CD14-positive monocyte (primary cell): ENCODE measurements at regions not wholly inside any gene's neighbourhood (a gene's known extent, or its start where the extent isn't known, plus 50 kb on each side); places are given as distances from the start of the nearest gene placed in this dataset.

Source experiments
- DNase-seq, 3 donors: peaks; one replicate each; pipeline ENCODE4 v3.0.0-alpha.2; 2011 to 2022
- H2AFZ ChIP-seq: 2 replicates; pipeline ENCODE4 v1.6.0; 2012; ENCODE audit warnings: mild to moderate bottlenecking, low read depth, low read length, inconsistent platforms; ENCODE audit not compliant: insufficient read depth, poor library complexity, severe bottlenecking
- H3K27ac ChIP-seq, 2 donors: 1 replicate in 1 of 2; 2 replicates in 1 of 2; pipeline ENCODE4 v1.5.1; 2012 to 2013; ENCODE audit warnings: low read length in 2 of 2, control low read depth in 1 of 2, inconsistent platforms in 1 of 2, low read depth in 1 of 2, mild to moderate bottlenecking in 1 of 2
- H3K27me3 ChIP-seq, 2 donors: one replicate each; pipeline versions ENCODE4 v1.6.0 to v1.6.1; 2011 to 2013; ENCODE audit warnings: low read length in 2 of 2; ENCODE audit not compliant: control insufficient read depth in 2 of 2, insufficient read depth in 2 of 2
- H3K36me3 ChIP-seq, 2 donors: replicated peaks in 1 of 2; 1 replicate in 1 of 2; 2 replicates in 1 of 2; pipeline versions ENCODE4 v1.5.1 to v1.6.1; 2012 to 2013; ENCODE audit warnings: low read length in 2 of 2, control low read depth in 1 of 2, inconsistent platforms in 1 of 2, mild to moderate bottlenecking in 1 of 2; ENCODE audit not compliant: insufficient read depth in 2 of 2, control insufficient read depth in 1 of 2
- H3K4me1 ChIP-seq, 2 donors: 1 replicate in 1 of 2; 2 replicates in 1 of 2; pipeline versions ENCODE4 v1.5.1 to v1.6.1; 2012 to 2013; ENCODE audit warnings: low read length in 2 of 2, control low read depth in 1 of 2, inconsistent platforms in 1 of 2, mild to moderate bottlenecking in 1 of 2, moderate library complexity in 1 of 2; ENCODE audit not compliant: insufficient read depth in 2 of 2, control insufficient read depth in 1 of 2
- H3K4me2 ChIP-seq: replicated peaks from 2 replicates; pipeline ENCODE3; 2012; ENCODE audit warnings: low read length, moderate library complexity, mild to moderate bottlenecking; ENCODE audit not compliant: poor library complexity, severe bottlenecking; ENCODE audit errors: extremely low read depth
- H3K4me3 ChIP-seq, 3 experiments: fragments of 200-600 bp in 1 of 3; sonication (generic) in 1 of 3; replicated peaks in 1 of 3; 1 replicate in 2 of 3; 2 replicates in 1 of 3; pipeline ENCODE4 v1.5.1; 2011 to 2013; ENCODE audit warnings: low read length in 3 of 3, mild to moderate bottlenecking in 3 of 3, control low read depth in 2 of 3, low read depth in 2 of 3, inconsistent platforms in 1 of 3, moderate library complexity in 1 of 3
- H3K79me2 ChIP-seq: 2 replicates; pipeline ENCODE4 v1.6.0; 2012; ENCODE audit warnings: mild to moderate bottlenecking, control low read depth, inconsistent platforms, low read length, moderate library complexity; ENCODE audit not compliant: insufficient read depth
- H3K9ac ChIP-seq: 2 replicates; pipeline ENCODE4 v1.6.0; 2017; ENCODE audit warnings: low read length, mild to moderate bottlenecking; ENCODE audit not compliant: insufficient read depth, poor library complexity, severe bottlenecking
- H3K9me3 ChIP-seq, 2 donors: replicated peaks in 1 of 2; 1 replicate in 1 of 2; 2 replicates in 1 of 2; pipeline versions ENCODE4 v1.5.1 to v1.6.1; 2012 to 2013; ENCODE audit warnings: low read length in 2 of 2, control low read depth in 1 of 2; ENCODE audit not compliant: control insufficient read depth in 1 of 2, insufficient read depth in 1 of 2
- H4K20me1 ChIP-seq: 2 replicates; pipeline ENCODE4 v1.6.0; 2012; ENCODE audit warnings: mild to moderate bottlenecking, low read length, control low read depth, moderate library complexity; ENCODE audit not compliant: insufficient read depth
- H3K27ac Mint-ChIP-seq, 7 donors: one replicate each; pipeline ENCODE4 v1.8.0; 2020; ENCODE audit warnings: mild to moderate bottlenecking in 7 of 7, mixed read lengths in 7 of 7, moderate library complexity in 6 of 7, inconsistent platforms in 2 of 7
- H3K27me3 Mint-ChIP-seq, 3 donors: one replicate each; pipeline ENCODE4 v1.8.0; 2021 to 2022; ENCODE audit warnings: low read depth in 3 of 3, mild to moderate bottlenecking in 3 of 3, mixed read lengths in 3 of 3, moderate library complexity in 3 of 3, inconsistent platforms in 1 of 3
- H3K36me3 Mint-ChIP-seq, 2 donors: one replicate each; pipeline ENCODE4 v1.8.0; 2020; ENCODE audit warnings: mixed read lengths in 2 of 2, inconsistent platforms in 1 of 2, mild to moderate bottlenecking in 1 of 2
- H3K4me1 Mint-ChIP-seq: one replicate; pipeline ENCODE4 v1.8.0; 2020; ENCODE audit warnings: mild to moderate bottlenecking, mixed read lengths
- H3K4me3 Mint-ChIP-seq, 2 donors: one replicate each; pipeline ENCODE4 v1.8.0; 2020; ENCODE audit warnings: mild to moderate bottlenecking in 2 of 2, mixed read lengths in 2 of 2, moderate library complexity in 1 of 2
- H3K9me3 Mint-ChIP-seq, 7 donors: one replicate each; pipeline ENCODE4 v1.8.0; 2020 to 2022; ENCODE audit warnings: mixed read lengths in 7 of 7, mild to moderate bottlenecking in 6 of 7, moderate library complexity in 6 of 7, inconsistent platforms in 2 of 7
- CTCF ChIP-seq: fragments of 200-600 bp; IDR thresholded peaks from one replicate; pipeline ENCODE4 v1.8.0; 2022; ENCODE audit warnings: antibody characterized with exemption, mild to moderate bottlenecking
- WGBS: methylation state at CpG from one replicate; pipeline ENCODE4 v1.1.5; 2013; ENCODE audit warnings: missing lambda C conversion rate; ENCODE audit not compliant: insufficient coverage; 5-methylcytosine and 5-hydroxymethylcytosine counted together
- intact Hi-C, 2 donors: fragments of 100-400 bp; cut with micrococcal nuclease; formaldehyde crosslinking; loops; one replicate each; pipeline versions ENCODE4 v1.15.0 to v1.15.1; 2023

- Histone ChIP-seq H3K27ac (no peak overlapping the region), H3K27me3 (peaks cover 21 to 43% of the 10 kb centered on the region in 2 donors), H3K79me2 (no peaks in the 10 kb centered on the region), H3K4me3 (no peak overlapping the region), H2AFZ (no peak overlapping the region), H3K4me1 (no peaks in the 10 kb centered on the region), H4K20me1 (no peaks in the 10 kb centered on the region), H3K4me2 (no peak overlapping the region), H3K9ac (no peak overlapping the region), H3K9me3 (peaks cover 0 to 9% of the 10 kb centered on the region in 2 donors), H3K36me3 (no peaks in the 10 kb centered on the region)
- no peak for DNase-seq
- 85% methylated on average over 4 of the region's 6 CpGs for WGBS
- peaks cover 30 to 65% (median 58%) of the 10 kb centered on the region in 3 donors for H3K27me3 Mint-ChIP-seq
- H3K27ac Mint-ChIP-seq = no peak overlapping the region
- TF ChIP-seq CTCF = no peak
- peaks cover 0 to 10% (median 0%) of the 10 kb centered on the region in 7 donors for H3K9me3 Mint-ChIP-seq
- H3K36me3 Mint-ChIP-seq = no peaks in the 10 kb centered on the region
- intact Hi-C loops = no loop called here
- H3K4me3 Mint-ChIP-seq = no peak overlapping the region
- H3K4me1 Mint-ChIP-seq = no peaks in the 10 kb centered on the region
Measured at GRCh38 chr12:125193376-125194152, 128.3 kb downstream of the AACS start.

GRCh38 chr12:125194163-125194773 lies 129.0 kb downstream of the AACS start:
- H3K4me3 Mint-ChIP-seq = no peak overlapping the region
- peaks cover 23 to 60% (median 51%) of the 10 kb centered on the region in 3 donors for H3K27me3 Mint-ChIP-seq

More at GRCh38 chr12:125194163-125194773, 129.0 kb downstream of the AACS start:
- Histone ChIP-seq H3K9ac (no peak overlapping the region), H3K27ac (no peak overlapping the region), H4K20me1 (no peaks in the 10 kb centered on the region), H3K4me1 (no peaks in the 10 kb centered on the region), H3K9me3 (peaks cover 0 to 2% of the 10 kb centered on the region in 2 donors), H3K79me2 (no peaks in the 10 kb centered on the region), H3K27me3 (peaks cover 14 to 36% of the 10 kb centered on the region in 2 donors), H3K36me3 (no peaks in the 10 kb centered on the region), H2AFZ (no peak overlapping the region), H3K4me3 (no peak overlapping the region), H3K4me2 (no peak overlapping the region)
- Mint-ChIP-seq H3K36me3 (no peaks in the 10 kb centered on the region), H3K9me3 (peaks cover 0 to 7% (median 0%) of the 10 kb centered on the region in 7 donors), H3K4me1 (no peaks in the 10 kb centered on the region), H3K27ac (no peak overlapping the region)
- intact Hi-C loops = no loop called here
- no peak for TF ChIP-seq CTCF
- no peak for DNase-seq
- WGBS = 24% methylated on average over 16 of the region's 19 CpGs
